ENCODE measurements at regions not wholly inside any gene's neighbourhood (a gene's known extent, or its start where the extent isn't known, plus 50 kb on each side); places are given as distances from the start of the nearest gene placed in this dataset.

DNA sequence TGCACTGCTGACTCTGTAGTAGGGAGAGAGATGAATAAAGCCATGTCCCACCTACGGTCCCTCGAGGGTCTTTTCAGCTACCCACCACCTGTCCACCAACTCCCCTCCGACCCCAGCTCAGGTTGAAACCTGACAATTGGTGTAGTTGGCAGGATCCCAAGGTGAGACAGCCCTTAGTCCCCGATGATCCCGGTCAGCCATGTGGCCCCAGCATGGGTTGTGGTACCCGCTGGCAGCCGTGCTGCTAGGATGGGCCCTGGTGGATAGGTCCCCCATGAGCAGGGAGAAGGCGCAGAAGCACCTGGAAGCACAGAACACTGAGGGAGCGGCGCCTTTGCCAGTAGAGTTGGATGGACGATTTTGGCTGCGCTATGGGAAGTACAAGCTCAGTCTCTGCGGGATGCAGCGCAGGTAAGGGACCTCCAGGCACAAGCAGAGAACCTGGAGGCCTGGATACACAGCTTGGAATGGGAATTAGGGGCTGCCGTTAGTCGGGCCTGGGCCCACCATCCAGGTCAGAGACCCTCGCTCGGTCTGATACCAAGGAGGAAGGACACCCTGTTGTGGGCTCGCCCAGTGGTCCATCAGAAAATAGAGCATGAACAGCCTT lies 694.6 kb upstream of the AGA start:
- no peak for DNase-seq (ENCODE audit: low read depth)
- TF ChIP-seq, protein P1, sequence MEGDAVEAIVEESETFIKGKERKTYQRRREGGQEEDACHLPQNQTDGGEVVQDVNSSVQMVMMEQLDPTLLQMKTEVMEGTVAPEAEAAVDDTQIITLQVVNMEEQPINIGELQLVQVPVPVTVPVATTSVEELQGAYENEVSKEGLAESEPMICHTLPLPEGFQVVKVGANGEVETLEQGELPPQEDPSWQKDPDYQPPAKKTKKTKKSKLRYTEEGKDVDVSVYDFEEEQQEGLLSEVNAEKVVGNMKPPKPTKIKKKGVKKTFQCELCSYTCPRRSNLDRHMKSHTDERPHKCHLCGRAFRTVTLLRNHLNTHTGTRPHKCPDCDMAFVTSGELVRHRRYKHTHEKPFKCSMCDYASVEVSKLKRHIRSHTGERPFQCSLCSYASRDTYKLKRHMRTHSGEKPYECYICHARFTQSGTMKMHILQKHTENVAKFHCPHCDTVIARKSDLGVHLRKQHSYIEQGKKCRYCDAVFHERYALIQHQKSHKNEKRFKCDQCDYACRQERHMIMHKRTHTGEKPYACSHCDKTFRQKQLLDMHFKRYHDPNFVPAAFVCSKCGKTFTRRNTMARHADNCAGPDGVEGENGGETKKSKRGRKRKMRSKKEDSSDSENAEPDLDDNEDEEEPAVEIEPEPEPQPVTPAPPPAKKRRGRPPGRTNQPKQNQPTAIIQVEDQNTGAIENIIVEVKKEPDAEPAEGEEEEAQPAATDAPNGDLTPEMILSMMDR (IDR thresholded peaks at IDR 0.05; ENCODE audit: control insufficient read depth, insufficient read depth, low read depth, low read length, missing control alignments), result no peak
- no peak overlapping the region for H3K4me3 ChIP-seq (ENCODE audit: control insufficient read depth, low read depth, low read length)

DNA sequence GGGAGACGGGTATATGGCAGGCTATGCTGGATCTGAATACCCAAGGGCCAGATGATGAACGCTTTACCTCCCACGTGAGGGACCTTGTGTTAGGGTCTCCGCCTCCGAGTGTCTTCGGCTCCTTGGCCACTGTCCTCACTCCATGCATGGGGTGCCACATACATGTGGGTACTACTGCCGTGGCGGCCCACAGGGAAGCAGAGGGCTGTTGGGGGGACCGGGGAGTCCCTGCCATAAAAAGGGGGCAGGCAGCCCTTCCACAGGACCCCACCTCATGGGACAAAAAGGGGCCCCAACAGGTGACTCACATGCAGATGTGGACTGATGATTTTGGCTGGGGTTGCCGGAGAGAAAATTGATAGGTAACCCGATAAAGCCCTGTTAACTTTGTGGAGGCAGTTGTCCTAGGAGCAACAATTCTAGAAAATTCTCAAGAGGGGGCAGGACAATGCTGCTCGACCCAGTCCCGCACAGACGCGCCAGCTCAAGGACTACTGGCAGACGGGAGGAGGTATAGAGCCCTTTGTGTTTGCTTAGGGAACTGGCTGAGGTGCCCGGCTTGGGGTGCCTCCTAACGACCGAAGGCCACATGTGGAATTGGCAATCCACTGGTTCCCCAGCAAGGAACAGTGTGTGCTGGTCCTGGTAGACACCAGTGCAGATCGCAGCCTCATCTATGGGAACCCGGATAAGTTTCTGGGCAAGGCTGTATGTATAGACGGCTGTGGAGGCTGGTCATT lies 695.7 kb upstream of the AGA start:
- TF ChIP-seq, protein P1 (IDR thresholded peaks at IDR 0.05; ENCODE audit: control insufficient read depth, insufficient read depth, low read depth, low read length, missing control alignments), result no peak
- DNase-seq (ENCODE audit: low read depth), result no peak

DNA sequence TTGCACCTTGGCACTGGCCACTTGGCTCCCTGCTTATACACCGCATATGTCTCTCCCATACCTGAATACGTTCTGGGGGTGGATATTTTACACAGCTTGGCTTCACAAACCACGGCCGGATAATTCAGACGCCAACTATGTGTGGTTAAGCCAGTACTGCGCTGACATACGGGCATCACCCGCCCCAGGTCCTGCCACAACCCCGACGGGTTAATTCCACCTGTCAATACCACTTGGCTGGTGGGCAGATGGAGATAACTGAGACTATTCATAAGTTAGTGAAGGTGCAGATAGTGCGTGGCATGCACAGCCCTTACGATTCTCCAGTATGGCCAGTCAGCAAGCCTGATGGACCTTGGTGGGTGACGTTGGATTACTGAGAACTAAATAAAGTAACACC lies 696.3 kb upstream of the AGA start:
- DNase-seq (ENCODE audit: low read depth), result no peak
- TF ChIP-seq, protein P1 (IDR thresholded peaks at IDR 0.05; ENCODE audit: control insufficient read depth, insufficient read depth, low read depth, low read length, missing control alignments), result no peak
- H3K4me3 ChIP-seq (ENCODE audit: control insufficient read depth, low read depth, low read length), result no peak overlapping the region

More for the DNA sequence above, 695.7 kb upstream of the AGA start:
- no peak overlapping the region for H3K4me3 ChIP-seq (ENCODE audit: control insufficient read depth, low read depth, low read length)

DNA sequence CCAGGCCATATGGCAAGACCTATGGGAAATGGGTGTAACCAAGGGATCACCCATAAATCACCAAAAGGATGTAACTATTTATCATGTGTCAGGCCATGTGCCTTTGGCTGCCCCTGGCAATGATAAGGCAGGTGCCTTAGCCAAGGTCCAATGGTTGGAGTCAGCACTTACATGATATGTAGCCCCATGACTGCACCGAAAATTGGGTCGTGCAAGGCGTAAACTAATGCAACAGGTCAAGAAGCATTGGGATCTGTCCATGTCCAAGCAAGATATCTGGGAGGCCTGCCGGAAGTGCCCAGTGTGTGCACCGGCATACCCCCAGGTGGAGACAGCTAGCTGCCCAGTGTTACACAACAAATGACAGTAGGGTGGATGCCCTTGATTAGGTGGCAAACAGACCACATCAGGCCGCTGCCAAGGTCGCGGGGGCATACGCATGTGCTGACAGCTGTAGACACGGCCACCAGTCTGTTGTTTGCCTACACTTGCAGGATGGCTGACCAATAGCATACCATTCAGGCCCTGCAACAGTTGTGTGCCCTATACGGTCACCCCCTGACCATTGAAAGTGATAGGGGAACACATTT lies 698.2 kb upstream of the AGA start:
- H3K4me3 ChIP-seq (ENCODE audit: control insufficient read depth, low read depth, low read length), result no peak overlapping the region
- no peak for DNase-seq (ENCODE audit: low read depth)
- TF ChIP-seq, protein P1 (IDR thresholded peaks at IDR 0.05; ENCODE audit: control insufficient read depth, insufficient read depth, low read depth, low read length, missing control alignments), result no peak

DNA sequence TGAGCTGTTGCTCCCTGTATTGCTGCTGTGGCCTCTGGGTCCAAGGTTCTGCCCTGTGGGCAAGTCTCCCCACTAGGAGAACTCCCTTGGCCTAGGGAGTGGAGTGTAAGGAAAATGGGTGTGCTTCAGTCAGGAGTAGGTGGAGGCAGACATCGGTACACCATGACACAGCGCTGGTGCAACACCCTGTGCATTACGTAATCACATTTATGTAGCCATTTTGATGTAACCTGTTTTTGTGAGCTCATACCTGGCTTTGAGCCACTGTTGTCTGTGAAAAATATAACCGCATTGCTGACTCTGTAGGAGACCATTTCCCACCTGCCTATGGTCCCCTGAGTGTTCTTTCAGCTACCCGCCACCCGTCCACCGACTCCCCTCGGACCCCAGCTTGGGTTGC lies 700.5 kb upstream of the AGA start:
- no peak for DNase-seq (ENCODE audit: low read depth)
- TF ChIP-seq, protein P1 (IDR thresholded peaks at IDR 0.05; ENCODE audit: control insufficient read depth, insufficient read depth, low read depth, low read length, missing control alignments), result no peak
- H3K4me3 ChIP-seq (ENCODE audit: control insufficient read depth, low read depth, low read length), result no peak overlapping the region

DNA sequence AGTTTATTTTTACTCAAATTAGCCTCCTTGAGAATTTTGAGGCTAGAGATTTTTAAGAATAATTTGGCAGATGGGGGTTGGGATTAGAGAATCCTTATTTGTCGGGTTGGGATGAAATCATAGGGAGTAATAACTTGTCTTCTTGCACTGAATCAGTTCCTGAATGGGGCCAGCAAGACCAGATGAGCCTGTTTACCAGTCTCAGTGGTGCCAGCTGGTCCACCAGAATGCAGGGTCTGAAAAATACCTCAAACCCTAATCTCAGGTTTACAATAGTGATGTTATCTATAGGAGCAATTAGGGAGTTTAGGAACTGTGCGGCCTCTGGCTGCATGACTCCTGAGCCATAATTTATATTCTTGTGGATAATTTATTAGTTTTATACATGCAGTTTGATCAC lies 705.9 kb upstream of the AGA start:
- no peak overlapping the region for H3K4me3 ChIP-seq (ENCODE audit: control insufficient read depth, low read depth, low read length)
- no peak for DNase-seq (ENCODE audit: low read depth)
- TF ChIP-seq, protein P1 (IDR thresholded peaks at IDR 0.05; ENCODE audit: control insufficient read depth, insufficient read depth, low read depth, low read length, missing control alignments), result no peak

Measured in AG09309 (cell line).